Vagina (tissue), 2 donors: ENCODE measurements at regions not wholly inside any gene's neighbourhood (a gene's known extent, or its start where the extent isn't known, plus 50 kb on each side); places are given as distances from the start of the nearest gene placed in this dataset.

ENCODE experiments used
- CTCF ChIP-seq, 3 experiments: fragments of 450-650 bp in 2 of 3; fragments of 200-600 bp in 1 of 3; sonication (generic) in 1 of 3; IDR thresholded peaks; one replicate each; pipeline ENCODE4 v1.5.1; 2017 to 2019; ENCODE audit warnings: antibody characterized with exemption in 3 of 3, mild to moderate bottlenecking in 2 of 3, moderate library complexity in 2 of 3
- POLR2A ChIP-seq, 2 donors: fragments of 450-650 bp; IDR thresholded peaks; one replicate each; pipeline ENCODE4 v1.6.1; 2017; ENCODE audit warnings: antibody characterized with exemption in 2 of 2, mild to moderate bottlenecking in 2 of 2, moderate library complexity in 2 of 2
- POLR2AphosphoS5 ChIP-seq, 2 donors: sonication (generic); formaldehyde crosslinking; IDR thresholded peaks; one replicate each; pipeline ENCODE4 v1.9.0; 2017; ENCODE audit warnings: antibody characterized with exemption in 2 of 2, mild to moderate bottlenecking in 2 of 2, low read depth in 1 of 2; ENCODE audit not compliant: insufficient read depth in 1 of 2

DNA sequence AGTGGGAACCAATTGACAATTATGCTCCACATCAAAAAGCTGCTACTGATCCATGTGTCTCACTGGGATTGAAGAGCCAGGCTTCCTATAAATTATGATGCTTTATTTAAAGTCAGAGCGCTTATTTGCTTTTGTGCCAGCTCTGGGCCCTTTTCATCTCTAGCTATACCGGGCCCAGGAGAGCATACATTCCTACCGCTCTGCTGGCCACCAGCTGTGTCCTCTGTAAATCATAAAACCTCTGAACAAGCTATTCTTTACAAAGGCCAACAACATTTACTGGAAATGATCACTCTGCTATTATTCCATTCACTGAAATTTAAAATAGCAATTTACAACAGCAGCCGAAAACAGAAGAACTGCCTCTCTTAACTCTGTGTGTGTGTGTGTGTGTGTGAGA, 86.6 kb downstream of the ZNF608 start:
- TF ChIP-seq CTCF (IDR thresholded peaks at IDR 0.05) (no peak), POLR2AphosphoS5 (IDR thresholded peaks at IDR 0.05; ENCODE audit: insufficient read depth in 1 of 2, low read depth in 1 of 2) (no peak), POLR2A (IDR thresholded peaks at IDR 0.05) (no peak)
